Sigmoid colon (tissue), 4 donors: ENCODE measurements at regions not wholly inside any gene's neighbourhood (a gene's known extent, or its start where the extent isn't known, plus 50 kb on each side); places are given as distances from the start of the nearest gene placed in this dataset.

Experiments
- EP300 ChIP-seq, 4 donors: sonication (generic); formaldehyde crosslinking; IDR thresholded peaks; one replicate each; pipeline ENCODE4 v1.6.1; 2017; ENCODE audit warnings: antibody characterized with exemption in 4 of 4
- POLR2A ChIP-seq, 2 donors: fragments of 450-650 bp; IDR thresholded peaks; one replicate each; pipeline ENCODE4 v1.6.1; 2016; ENCODE audit warnings: antibody characterized with exemption in 2 of 2, mild to moderate bottlenecking in 2 of 2, moderate library complexity in 2 of 2
- POLR2AphosphoS5 ChIP-seq, 4 donors: sonication (generic); formaldehyde crosslinking; IDR thresholded peaks; one replicate each; pipeline ENCODE4 v1.6.1; 2017; ENCODE audit warnings: antibody characterized with exemption in 4 of 4
- TF ChIP-seq, protein P1 (sequence below), 4 experiments: fragments of 450-650 bp in 3 of 4; fragments of 200-600 bp in 1 of 4; IDR thresholded peaks; one replicate each; pipeline ENCODE4 v1.5.1; 2016 to 2019; ENCODE audit warnings: antibody characterized with exemption in 4 of 4, mild to moderate bottlenecking in 3 of 4, moderate library complexity in 2 of 4

GRCh38 chr1:25103164-25103795 lies 129.0 kb downstream of the SYF2 start:
- TF ChIP-seq, protein P1, sequence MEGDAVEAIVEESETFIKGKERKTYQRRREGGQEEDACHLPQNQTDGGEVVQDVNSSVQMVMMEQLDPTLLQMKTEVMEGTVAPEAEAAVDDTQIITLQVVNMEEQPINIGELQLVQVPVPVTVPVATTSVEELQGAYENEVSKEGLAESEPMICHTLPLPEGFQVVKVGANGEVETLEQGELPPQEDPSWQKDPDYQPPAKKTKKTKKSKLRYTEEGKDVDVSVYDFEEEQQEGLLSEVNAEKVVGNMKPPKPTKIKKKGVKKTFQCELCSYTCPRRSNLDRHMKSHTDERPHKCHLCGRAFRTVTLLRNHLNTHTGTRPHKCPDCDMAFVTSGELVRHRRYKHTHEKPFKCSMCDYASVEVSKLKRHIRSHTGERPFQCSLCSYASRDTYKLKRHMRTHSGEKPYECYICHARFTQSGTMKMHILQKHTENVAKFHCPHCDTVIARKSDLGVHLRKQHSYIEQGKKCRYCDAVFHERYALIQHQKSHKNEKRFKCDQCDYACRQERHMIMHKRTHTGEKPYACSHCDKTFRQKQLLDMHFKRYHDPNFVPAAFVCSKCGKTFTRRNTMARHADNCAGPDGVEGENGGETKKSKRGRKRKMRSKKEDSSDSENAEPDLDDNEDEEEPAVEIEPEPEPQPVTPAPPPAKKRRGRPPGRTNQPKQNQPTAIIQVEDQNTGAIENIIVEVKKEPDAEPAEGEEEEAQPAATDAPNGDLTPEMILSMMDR (IDR thresholded peaks at IDR 0.05), result no peak
- TF ChIP-seq POLR2AphosphoS5 (IDR thresholded peaks at IDR 0.05), result no peak
- TF ChIP-seq POLR2A (IDR thresholded peaks at IDR 0.05), result no peak
- no peak for TF ChIP-seq EP300 (IDR thresholded peaks at IDR 0.05)
